Breast epithelium (tissue), 4 donors: ENCODE measurements at regions not wholly inside any gene's neighbourhood (a gene's known extent, or its start where the extent isn't known, plus 50 kb on each side); places are given as distances from the start of the nearest gene placed in this dataset.
A peak's percentile ranks its signal among the peaks of the same experiment; 100 is the strongest.
"Not testable (repeated sequence)": the region's sequence is repeated elsewhere in the genome, so short reads cannot be mapped to it uniquely, and the experiment has no call there.

Experiments
- DNase-seq, 2 donors: peaks; one replicate each; pipeline ENCODE4 v3.0.0-alpha.2; 2019; ENCODE audit warnings: low spot score in 2 of 2
- H3K27ac ChIP-seq, 2 donors: fragments of 200-600 bp; sonication (generic) in 1 of 2; one replicate each; pipeline ENCODE4 v1.5.1; 2016 to 2019; ENCODE audit warnings: mild to moderate bottlenecking in 1 of 2
- H3K27me3 ChIP-seq, 2 donors: fragments of 200-600 bp; sonication (generic) in 1 of 2; one replicate each; pipeline versions ENCODE4 v1.5.1 to v1.6.0; 2017 to 2019; ENCODE audit warnings: control low read depth in 1 of 2, mild to moderate bottlenecking in 1 of 2
- H3K36me3 ChIP-seq: fragments of 200-600 bp; one replicate; pipeline ENCODE4 v1.5.1; 2019
- H3K4me1 ChIP-seq, 2 donors: fragments of 200-600 bp; sonication (generic); one replicate each; pipeline ENCODE4 v1.5.1; 2016 to 2019; ENCODE audit warnings: control low read depth in 1 of 2
- H3K4me3 ChIP-seq, 3 donors: fragments of 200-600 bp; sonication (generic); 1 replicate in 2 of 3; 2 replicates in 1 of 3; pipeline ENCODE4 v1.5.1; 2016 to 2019; ENCODE audit warnings: mild to moderate bottlenecking in 3 of 3, moderate library complexity in 2 of 3
- H3K9me3 ChIP-seq, 2 donors: fragments of 200-600 bp; sonication (generic) in 1 of 2; one replicate each; pipeline ENCODE4 v1.5.1; 2016 to 2019; ENCODE audit warnings: control low read depth in 1 of 2
- POLR2A ChIP-seq: fragments of 450-650 bp; IDR thresholded peaks from one replicate; pipeline ENCODE4 v1.6.1; 2016; ENCODE audit warnings: antibody characterized with exemption, mild to moderate bottlenecking, moderate library complexity
- POLR2AphosphoS5 ChIP-seq, 3 donors: sonication (generic); formaldehyde crosslinking; IDR thresholded peaks; one replicate each; pipeline ENCODE4 v1.6.1; 2017; ENCODE audit warnings: antibody characterized with exemption in 3 of 3
- intact Hi-C: fragments of 100-400 bp; cut with DNase I; formaldehyde crosslinking; loops from one replicate; pipeline ENCODE4 v1.15.1; 2023; ENCODE audit warnings: low total_unique reads
- TF ChIP-seq, protein P1 (sequence below), 3 donors: fragments of 450-650 bp; IDR thresholded peaks; one replicate each; pipeline ENCODE4 v1.5.1; 2016 to 2017; ENCODE audit warnings: antibody characterized with exemption in 3 of 3, mild to moderate bottlenecking in 3 of 3, moderate library complexity in 3 of 3

DNA sequence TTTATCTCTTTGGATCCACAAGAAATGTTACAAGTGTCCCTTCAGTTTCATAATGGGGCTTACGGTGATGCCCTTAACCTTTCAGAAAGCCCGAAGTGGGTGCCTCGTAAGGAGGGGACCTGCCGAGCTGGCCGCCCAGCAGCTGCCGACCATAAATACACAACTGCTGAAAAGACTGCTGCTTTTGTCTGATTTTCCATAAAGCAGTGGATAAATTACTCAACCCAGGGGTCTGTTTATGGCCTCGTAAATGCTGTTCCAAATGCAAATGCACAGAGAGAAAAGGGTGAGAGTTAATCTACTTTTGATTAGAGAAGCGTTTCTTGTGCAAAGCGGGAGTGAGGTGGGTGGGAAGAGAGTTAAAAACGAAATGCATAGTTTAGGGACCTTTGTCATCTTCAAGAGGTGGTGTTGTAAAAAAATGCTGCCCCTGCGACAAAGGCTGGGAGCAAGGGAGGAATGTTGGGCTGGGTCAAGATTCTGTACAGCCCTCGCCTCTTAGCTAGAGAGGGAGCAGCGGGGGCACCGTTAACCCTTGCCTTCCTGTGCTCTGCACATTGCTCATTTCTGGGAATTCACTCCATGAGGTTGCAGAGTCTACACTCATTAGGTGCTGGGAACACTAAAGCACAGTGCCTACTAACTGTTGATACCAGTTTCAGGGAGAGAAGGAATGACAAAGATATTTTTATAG is 112.0 kb upstream of the MTHFD1L start:
- no peaks in the 10 kb centered on the region for H3K36me3 ChIP-seq
- no peak overlapping the region for H3K4me3 ChIP-seq
- DNase-seq, result no peak
- no peaks in the 10 kb centered on the region for H3K4me1 ChIP-seq
- H3K9me3 ChIP-seq, result no peaks in the 10 kb centered on the region
- intact Hi-C loops, result no loop called here
- H3K27me3 ChIP-seq, result no peaks in the 10 kb centered on the region
- TF ChIP-seq POLR2A (no peak), POLR2AphosphoS5 (IDR thresholded peaks at IDR 0.05) (no peak)
- TF ChIP-seq, protein P1, sequence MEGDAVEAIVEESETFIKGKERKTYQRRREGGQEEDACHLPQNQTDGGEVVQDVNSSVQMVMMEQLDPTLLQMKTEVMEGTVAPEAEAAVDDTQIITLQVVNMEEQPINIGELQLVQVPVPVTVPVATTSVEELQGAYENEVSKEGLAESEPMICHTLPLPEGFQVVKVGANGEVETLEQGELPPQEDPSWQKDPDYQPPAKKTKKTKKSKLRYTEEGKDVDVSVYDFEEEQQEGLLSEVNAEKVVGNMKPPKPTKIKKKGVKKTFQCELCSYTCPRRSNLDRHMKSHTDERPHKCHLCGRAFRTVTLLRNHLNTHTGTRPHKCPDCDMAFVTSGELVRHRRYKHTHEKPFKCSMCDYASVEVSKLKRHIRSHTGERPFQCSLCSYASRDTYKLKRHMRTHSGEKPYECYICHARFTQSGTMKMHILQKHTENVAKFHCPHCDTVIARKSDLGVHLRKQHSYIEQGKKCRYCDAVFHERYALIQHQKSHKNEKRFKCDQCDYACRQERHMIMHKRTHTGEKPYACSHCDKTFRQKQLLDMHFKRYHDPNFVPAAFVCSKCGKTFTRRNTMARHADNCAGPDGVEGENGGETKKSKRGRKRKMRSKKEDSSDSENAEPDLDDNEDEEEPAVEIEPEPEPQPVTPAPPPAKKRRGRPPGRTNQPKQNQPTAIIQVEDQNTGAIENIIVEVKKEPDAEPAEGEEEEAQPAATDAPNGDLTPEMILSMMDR (IDR thresholded peaks at IDR 0.05), result no peak
- H3K27ac ChIP-seq, result peak overlapping the region; percentile 51 to 66

DNA sequence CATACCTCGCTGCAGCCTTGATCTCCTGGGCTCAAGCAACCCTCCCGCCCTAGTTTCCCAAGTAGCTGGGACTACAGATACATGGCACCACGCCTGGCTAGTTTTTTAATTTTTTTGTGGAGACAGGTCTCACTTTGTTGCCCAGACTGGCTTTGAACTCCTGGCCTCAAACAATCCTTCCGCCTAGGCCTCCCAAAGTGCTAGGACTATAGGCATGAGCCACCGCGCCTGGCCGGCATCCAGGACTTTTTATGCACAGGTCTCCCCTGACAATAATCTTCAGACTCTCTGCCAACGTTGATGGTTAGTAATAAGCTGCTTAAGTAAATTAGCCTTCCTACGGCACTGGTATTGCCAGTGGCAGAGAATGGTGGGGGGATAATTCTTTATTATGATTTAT is 110.5 kb upstream of the MTHFD1L start:
- peak overlapping the region; percentile 48 to 57 for H3K27ac ChIP-seq
- DNase-seq, result no peak
- no peak overlapping the region for H3K4me3 ChIP-seq
- intact Hi-C loops, result no loop called here
- H3K36me3 ChIP-seq, result no peaks in the 10 kb centered on the region
- TF ChIP-seq POLR2AphosphoS5 (IDR thresholded peaks at IDR 0.05) (no peak), POLR2A (no peak)
- TF ChIP-seq, protein P1 (IDR thresholded peaks at IDR 0.05), result no peak
- no peaks in the 10 kb centered on the region for H3K4me1 ChIP-seq
- no peaks in the 10 kb centered on the region for H3K27me3 ChIP-seq
- H3K9me3 ChIP-seq, result no peaks in the 10 kb centered on the region

GRCh38 chr6:150755524-150755923 is 110.0 kb upstream of the MTHFD1L start:
- no peak for TF ChIP-seq POLR2AphosphoS5 (IDR thresholded peaks at IDR 0.05)
- no peak for TF ChIP-seq POLR2A
- TF ChIP-seq, protein P1 (IDR thresholded peaks at IDR 0.05), result no peak
- Histone ChIP-seq H3K27me3 (no peaks in the 10 kb centered on the region), H3K4me1 (no peaks in the 10 kb centered on the region), H3K36me3 (no peaks in the 10 kb centered on the region), H3K27ac (peak overlapping the region; percentile 48 to 57), H3K4me3 (no peak overlapping the region), H3K9me3 (no peaks in the 10 kb centered on the region)
- no peak for DNase-seq
- intact Hi-C loops, result no loop called here

- intact Hi-C loops, result no loop called here
These were observed 109.3 kb upstream of the MTHFD1L start for GRCh38 chr6:150756173-150756572.

GRCh38 chr6:150757807-150758206 is 107.7 kb upstream of the MTHFD1L start:
- H3K36me3 ChIP-seq, H3K9me3 ChIP-seq, H3K27ac ChIP-seq, DNase-seq, intact Hi-C loops, H3K27me3 ChIP-seq, H3K4me3 ChIP-seq, H3K4me1 ChIP-seq: not testable (repeated sequence)

More at GRCh38 chr6:150756173-150756572, 109.3 kb upstream of the MTHFD1L start:
- no peaks in the 10 kb centered on the region for H3K4me1 ChIP-seq
- DNase-seq, result no peak
- H3K9me3 ChIP-seq, result no peaks in the 10 kb centered on the region
- TF ChIP-seq POLR2AphosphoS5 (IDR thresholded peaks at IDR 0.05), result no peak
- TF ChIP-seq, protein P1 (IDR thresholded peaks at IDR 0.05), result no peak
- no peak for TF ChIP-seq POLR2A
- no peak overlapping the region for H3K4me3 ChIP-seq
- H3K27ac ChIP-seq, result peak overlapping the region in 1 of 2 donors; percentile 55
- no peaks in the 10 kb centered on the region for H3K27me3 ChIP-seq
- H3K36me3 ChIP-seq, result no peaks in the 10 kb centered on the region
